ENCODE measurements at regions not wholly inside any gene's neighbourhood (a gene's known extent, or its start where the extent isn't known, plus 50 kb on each side); places are given as distances from the start of the nearest gene placed in this dataset.

DNA sequence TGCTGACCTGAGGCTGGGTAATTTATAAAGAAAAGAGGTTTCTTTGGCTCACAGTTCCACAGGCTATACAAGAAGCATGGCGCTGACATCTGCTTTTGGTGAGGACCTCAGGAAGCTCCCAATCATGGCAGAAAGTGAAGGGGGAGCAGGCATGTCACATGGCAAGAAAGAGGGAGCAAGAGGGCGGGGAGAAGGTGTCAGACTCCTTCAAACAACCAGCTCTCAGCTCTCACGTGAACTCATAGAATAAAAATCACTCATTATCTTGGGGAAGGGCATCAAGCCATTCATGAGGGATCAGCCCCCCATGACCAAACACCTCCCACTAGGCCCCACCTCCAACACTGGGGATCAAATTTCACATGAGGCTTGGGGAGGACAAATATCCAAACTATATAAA, 266.8 kb downstream of the RHOU start:
- TF ChIP-seq, protein P1, sequence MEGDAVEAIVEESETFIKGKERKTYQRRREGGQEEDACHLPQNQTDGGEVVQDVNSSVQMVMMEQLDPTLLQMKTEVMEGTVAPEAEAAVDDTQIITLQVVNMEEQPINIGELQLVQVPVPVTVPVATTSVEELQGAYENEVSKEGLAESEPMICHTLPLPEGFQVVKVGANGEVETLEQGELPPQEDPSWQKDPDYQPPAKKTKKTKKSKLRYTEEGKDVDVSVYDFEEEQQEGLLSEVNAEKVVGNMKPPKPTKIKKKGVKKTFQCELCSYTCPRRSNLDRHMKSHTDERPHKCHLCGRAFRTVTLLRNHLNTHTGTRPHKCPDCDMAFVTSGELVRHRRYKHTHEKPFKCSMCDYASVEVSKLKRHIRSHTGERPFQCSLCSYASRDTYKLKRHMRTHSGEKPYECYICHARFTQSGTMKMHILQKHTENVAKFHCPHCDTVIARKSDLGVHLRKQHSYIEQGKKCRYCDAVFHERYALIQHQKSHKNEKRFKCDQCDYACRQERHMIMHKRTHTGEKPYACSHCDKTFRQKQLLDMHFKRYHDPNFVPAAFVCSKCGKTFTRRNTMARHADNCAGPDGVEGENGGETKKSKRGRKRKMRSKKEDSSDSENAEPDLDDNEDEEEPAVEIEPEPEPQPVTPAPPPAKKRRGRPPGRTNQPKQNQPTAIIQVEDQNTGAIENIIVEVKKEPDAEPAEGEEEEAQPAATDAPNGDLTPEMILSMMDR (IDR thresholded peaks at IDR 0.05; ENCODE audit: low read length), result no peak
- no peak for TF ChIP-seq EZH2 (optimal IDR thresholded peaks at IDR 0.05; ENCODE audit: low read depth, low read length)
